HG03342 (cell line): ENCODE measurements at regions not wholly inside any gene's neighbourhood (a gene's known extent, or its start where the extent isn't known, plus 50 kb on each side); places are given as distances from the start of the nearest gene placed in this dataset.

Source experiments
- ATAC-seq: cut with Tn5 transposase; IDR thresholded peaks from one replicate; pipeline ENCODE4 v1.9.1; 2021; ENCODE audit warnings: mild to moderate bottlenecking, moderate library complexity; ENCODE audit not compliant: unreplicated experiment

GRCh38 chr17:74148901-74149596, 54.4 kb upstream of the RPL38 start:
- no peak for ATAC-seq

DNA sequence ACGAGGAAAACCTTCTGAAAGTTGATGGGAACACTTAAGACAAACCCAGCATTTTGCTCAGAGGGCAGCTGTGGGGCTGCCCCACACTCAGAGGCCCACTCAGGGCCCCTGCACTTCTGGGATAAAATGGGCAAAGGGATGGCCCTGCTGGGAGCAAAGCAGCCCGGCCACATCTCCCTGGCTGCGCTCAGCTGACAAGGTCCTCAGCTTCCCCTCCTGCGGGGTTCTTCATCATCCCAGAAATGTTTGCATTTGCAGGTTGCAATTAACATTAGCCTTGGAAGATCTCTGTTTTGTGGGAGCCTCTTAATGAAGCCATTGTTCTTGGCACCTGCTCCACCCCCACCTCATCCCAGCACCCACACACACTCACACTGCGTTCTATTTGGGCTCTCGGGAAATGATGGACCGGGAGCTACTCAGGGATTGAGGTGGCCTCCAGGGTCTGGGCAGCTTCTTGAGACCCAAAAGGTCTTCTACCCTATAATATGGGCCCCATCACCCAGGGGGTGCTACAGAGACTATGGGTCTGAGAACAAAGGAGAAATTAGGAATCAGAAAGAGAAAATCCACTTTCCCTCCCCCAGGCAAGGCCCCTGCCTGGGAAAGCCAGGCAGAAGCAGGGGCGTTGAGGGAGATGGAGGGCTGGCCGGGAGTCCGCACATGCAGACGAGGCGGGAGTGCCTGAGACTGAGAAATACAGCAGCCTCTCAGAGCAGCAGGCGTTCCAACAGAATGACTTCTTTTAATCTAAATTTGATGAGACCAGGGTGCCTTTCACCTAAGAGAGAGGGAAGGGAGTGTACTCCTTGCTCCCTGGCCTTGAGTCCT, 53.7 kb upstream of the RPL38 start:
- no peak for ATAC-seq

- ATAC-seq = no peak
Measured at GRCh38 chr17:74150428-74151025, 53.0 kb upstream of the RPL38 start.

DNA sequence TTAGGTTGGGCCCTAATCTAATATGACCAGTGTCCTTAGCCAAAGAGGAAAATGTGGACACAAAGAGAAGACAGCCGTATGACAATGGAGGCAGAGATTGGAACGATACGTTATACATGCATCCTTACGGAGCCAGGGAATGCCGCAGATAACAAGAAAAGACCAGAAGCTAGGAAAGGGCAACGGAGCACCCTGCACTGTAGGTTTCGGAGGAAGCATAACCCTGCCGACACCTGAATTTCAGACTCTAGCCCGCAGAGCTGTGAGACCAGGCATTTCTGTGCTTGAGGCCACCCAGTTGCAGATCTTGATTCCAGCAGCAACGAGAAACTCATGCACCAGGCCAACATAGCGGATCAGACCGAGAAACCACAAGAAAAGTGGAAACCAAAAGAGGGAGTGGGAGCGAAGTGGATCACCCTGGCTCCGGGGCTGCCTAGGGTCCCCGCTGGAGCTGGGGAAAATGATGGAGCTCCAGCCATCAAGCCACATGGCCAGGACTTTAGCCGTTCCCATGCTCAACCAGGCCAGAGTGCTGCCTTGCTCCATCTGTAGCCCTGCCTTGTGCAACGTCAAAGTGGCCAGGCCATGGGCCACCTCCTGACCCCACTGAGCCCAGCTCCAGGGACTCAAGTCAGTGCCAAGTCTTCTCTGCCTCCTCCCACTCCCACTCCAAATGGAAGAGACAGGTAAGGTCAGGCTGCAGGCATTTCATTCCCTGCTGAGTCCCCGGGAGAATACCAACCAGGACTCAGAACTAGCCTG, 51.7 kb upstream of the RPL38 start:
- no peak for ATAC-seq

DNA sequence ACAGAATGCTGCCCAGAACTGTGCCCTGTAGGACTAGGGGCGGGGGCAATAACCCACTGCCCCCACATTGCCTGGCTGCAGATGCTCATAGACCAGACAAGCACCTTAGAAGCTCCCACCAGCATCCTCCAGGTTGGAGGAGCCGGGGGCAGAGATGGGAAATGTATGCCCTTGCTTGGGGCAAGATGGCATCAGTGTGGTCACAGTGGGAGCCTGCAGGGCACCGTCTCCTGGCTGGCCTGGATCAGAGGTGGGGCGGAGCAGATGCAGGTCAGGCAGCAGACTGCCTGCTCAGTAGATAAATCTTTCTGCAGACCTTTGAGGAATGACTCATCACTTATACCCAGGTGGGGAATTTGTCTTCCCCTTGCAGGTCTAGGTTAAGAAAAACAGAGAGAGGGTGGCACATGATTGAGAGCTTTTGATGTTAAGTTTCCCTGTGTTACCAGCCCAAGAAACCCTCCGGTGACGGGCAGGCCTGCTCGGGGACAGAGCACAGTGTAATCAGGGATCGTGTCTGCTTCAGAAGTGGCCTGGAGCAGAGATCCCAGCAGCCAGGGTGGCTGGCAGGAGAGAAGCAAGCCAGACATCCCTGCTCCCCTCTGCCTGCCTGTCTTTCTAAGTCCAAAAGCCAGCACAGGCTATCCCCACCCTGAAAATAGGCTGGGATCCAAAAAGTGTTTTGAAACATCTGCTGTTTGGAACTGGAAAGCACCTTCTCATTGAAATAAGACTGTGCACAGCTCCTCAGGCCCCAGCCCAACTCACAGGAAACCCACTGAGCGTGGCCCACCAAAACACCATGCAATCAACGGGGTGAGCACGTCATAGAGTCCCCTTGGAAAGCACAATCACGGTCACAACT, 50.7 kb upstream of the RPL38 start:
- ATAC-seq = no peak

DNA sequence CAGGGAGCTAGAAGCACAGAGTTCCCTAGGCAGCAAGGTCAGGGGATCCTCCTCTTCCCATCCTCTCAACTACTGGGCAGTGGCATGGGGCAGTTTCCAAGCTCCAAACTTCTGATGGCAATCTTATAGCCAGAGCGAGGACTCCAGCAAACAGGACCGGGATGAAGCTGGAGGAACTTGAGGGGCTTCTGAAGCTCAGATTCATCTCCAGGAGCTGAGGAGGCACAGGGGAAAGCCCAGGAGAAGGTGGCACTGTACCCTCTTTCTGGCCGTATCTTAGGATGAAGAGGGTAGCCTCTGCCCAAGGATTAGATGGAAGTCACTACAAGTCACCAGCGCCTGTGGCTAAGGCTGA, 50.0 kb upstream of the RPL38 start:
- no peak for ATAC-seq
